Mucosa of descending colon (tissue), 3 donors: ENCODE measurements at regions not wholly inside any gene's neighbourhood (a gene's known extent, or its start where the extent isn't known, plus 50 kb on each side); places are given as distances from the start of the nearest gene placed in this dataset.
A peak's percentile ranks its signal among the peaks of the same experiment; 100 is the strongest.
"Not testable (repeated sequence)": the region's sequence is repeated elsewhere in the genome, so short reads cannot be mapped to it uniquely, and the experiment has no call there.

Experiments
- ATAC-seq: fragments of 200-7000 bp; cut with Tn5 transposase; one replicate; pipeline ENCODE4 v1.9.1; 2020; ENCODE audit warnings: mild to moderate bottlenecking, moderate library complexity
- DNase-seq, 3 donors: peaks; one replicate each; pipeline ENCODE4 v3.0.0-alpha.2; 2020
- H3K36me3 ChIP-seq: fragments of 200-600 bp; one replicate; pipeline ENCODE4 v1.8.0; 2021; ENCODE audit warnings: low read depth, mild to moderate bottlenecking
- H3K4me1 ChIP-seq: fragments of 200-600 bp; one replicate; pipeline ENCODE4 v1.8.0; 2021; ENCODE audit warnings: low read depth, mild to moderate bottlenecking
- H3K4me3 ChIP-seq: fragments of 200-600 bp; one replicate; pipeline ENCODE4 v1.8.0; 2021; ENCODE audit warnings: mild to moderate bottlenecking
- H3K9me3 ChIP-seq: fragments of 200-600 bp; one replicate; pipeline ENCODE4 v1.8.0; 2021; ENCODE audit warnings: mild to moderate bottlenecking
- CTCF ChIP-seq: fragments of 200-600 bp; IDR thresholded peaks from one replicate; pipeline ENCODE4 v1.8.0; 2022; ENCODE audit warnings: antibody characterized with exemption, mild to moderate bottlenecking
- intact Hi-C, 2 donors: fragments of 100-400 bp; cut with DNase I in 1 of 2; cut with micrococcal nuclease in 1 of 2; formaldehyde crosslinking; loops; one replicate each; pipeline versions ENCODE4 v1.11.0 to v1.11.1; 2022; cut with DNase I, micrococcal nuclease
- donor health status: DM: no; HTN: no; CAD: no; lungs with moderate emphysema.
- donor health status: DM: no; HTN: no; CAD: no.
- donor health status: DM: no; HTN: yes; CAD: no.

GRCh38 chr6:57974653-57975052 lies 657.2 kb downstream of the PRIM2 start:
- H3K36me3 ChIP-seq: no peaks in the 10 kb centered on the region
- ATAC-seq (no peak), DNase-seq (no peak)
- intact Hi-C loops: no loop called here
- no peak for TF ChIP-seq CTCF
- H3K9me3 ChIP-seq: no peaks in the 10 kb centered on the region
- no peaks in the 10 kb centered on the region for H3K4me1 ChIP-seq
- no peak overlapping the region for H3K4me3 ChIP-seq

- H3K36me3 ChIP-seq, DNase-seq, ATAC-seq, H3K9me3 ChIP-seq, H3K4me1 ChIP-seq, H3K4me3 ChIP-seq, intact Hi-C loops: not testable (repeated sequence)
These were observed 657.7 kb downstream of the PRIM2 start for GRCh38 chr6:57975127-57975526.

GRCh38 chr6:57976371-57976770 lies 658.9 kb downstream of the PRIM2 start:
- H3K9me3 ChIP-seq, H3K36me3 ChIP-seq, ATAC-seq, H3K4me3 ChIP-seq, DNase-seq, H3K4me1 ChIP-seq, intact Hi-C loops: not testable (repeated sequence)

- ATAC-seq, H3K36me3 ChIP-seq, intact Hi-C loops, H3K4me3 ChIP-seq, H3K4me1 ChIP-seq, DNase-seq, H3K9me3 ChIP-seq: not testable (repeated sequence)
These were observed 666.2 kb downstream of the PRIM2 start for GRCh38 chr6:57983603-57984002.

- H3K4me1 ChIP-seq, intact Hi-C loops: not testable (repeated sequence)
These were observed 667.1 kb downstream of the PRIM2 start for GRCh38 chr6:57984575-57984974.

GRCh38 chr6:57985734-57986133 lies 668.3 kb downstream of the PRIM2 start:
- DNase-seq, H3K4me1 ChIP-seq, H3K36me3 ChIP-seq, H3K4me3 ChIP-seq, H3K9me3 ChIP-seq, intact Hi-C loops: not testable (repeated sequence)
- peak; percentile 40 for ATAC-seq

More at GRCh38 chr6:57984575-57984974, 667.1 kb downstream of the PRIM2 start:
- not testable (repeated sequence) for DNase-seq, H3K4me3 ChIP-seq, H3K36me3 ChIP-seq, H3K9me3 ChIP-seq, ATAC-seq

GRCh38 chr6:57986584-57986983 lies 669.2 kb downstream of the PRIM2 start:
- H3K9me3 ChIP-seq, H3K4me1 ChIP-seq, DNase-seq, ATAC-seq, H3K4me3 ChIP-seq, intact Hi-C loops, H3K36me3 ChIP-seq: not testable (repeated sequence)

GRCh38 chr6:57989520-57990080 lies 672.2 kb downstream of the PRIM2 start:
- H3K4me1 ChIP-seq, H3K4me3 ChIP-seq, DNase-seq, intact Hi-C loops, ATAC-seq, H3K36me3 ChIP-seq, H3K9me3 ChIP-seq: not testable (repeated sequence)

GRCh38 chr6:57998858-57999619 lies 681.6 kb downstream of the PRIM2 start:
- ATAC-seq, intact Hi-C loops, H3K9me3 ChIP-seq, H3K4me1 ChIP-seq, H3K4me3 ChIP-seq, DNase-seq, H3K36me3 ChIP-seq: not testable (repeated sequence)

- intact Hi-C loops, ATAC-seq, H3K4me1 ChIP-seq, H3K9me3 ChIP-seq, DNase-seq, H3K4me3 ChIP-seq, H3K36me3 ChIP-seq: not testable (repeated sequence)
These were observed 682.8 kb downstream of the PRIM2 start for GRCh38 chr6:58000233-58000632.

- H3K4me1 ChIP-seq, DNase-seq, H3K4me3 ChIP-seq, intact Hi-C loops, ATAC-seq, H3K36me3 ChIP-seq, H3K9me3 ChIP-seq: not testable (repeated sequence)
These were observed 686.2 kb downstream of the PRIM2 start for GRCh38 chr6:58003417-58004167.

- peak; percentile 72 for ATAC-seq
- DNase-seq, intact Hi-C loops, H3K36me3 ChIP-seq, H3K4me1 ChIP-seq, H3K9me3 ChIP-seq, H3K4me3 ChIP-seq: not testable (repeated sequence)
These were observed 690.0 kb downstream of the PRIM2 start for GRCh38 chr6:58007334-58008000.

- H3K36me3 ChIP-seq, H3K9me3 ChIP-seq, ATAC-seq, H3K4me3 ChIP-seq, DNase-seq, H3K4me1 ChIP-seq, intact Hi-C loops: not testable (repeated sequence)
These were observed 690.5 kb downstream of the PRIM2 start for GRCh38 chr6:58008001-58008335.
